Ovary (tissue), 3 donors: ENCODE measurements at regions not wholly inside any gene's neighbourhood (a gene's known extent, or its start where the extent isn't known, plus 50 kb on each side); places are given as distances from the start of the nearest gene placed in this dataset.

Source experiments
- CTCF ChIP-seq, 3 donors: fragments of 450-650 bp in 2 of 3; fragments of 200-600 bp in 1 of 3; IDR thresholded peaks; one replicate each; pipeline versions ENCODE4 v1.5.1 to v1.8.0; 2016 to 2022; ENCODE audit warnings: antibody characterized with exemption in 3 of 3, mild to moderate bottlenecking in 1 of 3
- EP300 ChIP-seq: sonication (generic); formaldehyde crosslinking; IDR thresholded peaks from one replicate; pipeline ENCODE4 v1.6.1; 2017; ENCODE audit warnings: antibody characterized with exemption
- POLR2A ChIP-seq: fragments of 450-650 bp; IDR thresholded peaks from one replicate; pipeline ENCODE4 v1.6.1; 2017; ENCODE audit warnings: antibody characterized with exemption, mild to moderate bottlenecking, moderate library complexity
- donor health status: DM: no; HTN: no; CAD: no.

DNA sequence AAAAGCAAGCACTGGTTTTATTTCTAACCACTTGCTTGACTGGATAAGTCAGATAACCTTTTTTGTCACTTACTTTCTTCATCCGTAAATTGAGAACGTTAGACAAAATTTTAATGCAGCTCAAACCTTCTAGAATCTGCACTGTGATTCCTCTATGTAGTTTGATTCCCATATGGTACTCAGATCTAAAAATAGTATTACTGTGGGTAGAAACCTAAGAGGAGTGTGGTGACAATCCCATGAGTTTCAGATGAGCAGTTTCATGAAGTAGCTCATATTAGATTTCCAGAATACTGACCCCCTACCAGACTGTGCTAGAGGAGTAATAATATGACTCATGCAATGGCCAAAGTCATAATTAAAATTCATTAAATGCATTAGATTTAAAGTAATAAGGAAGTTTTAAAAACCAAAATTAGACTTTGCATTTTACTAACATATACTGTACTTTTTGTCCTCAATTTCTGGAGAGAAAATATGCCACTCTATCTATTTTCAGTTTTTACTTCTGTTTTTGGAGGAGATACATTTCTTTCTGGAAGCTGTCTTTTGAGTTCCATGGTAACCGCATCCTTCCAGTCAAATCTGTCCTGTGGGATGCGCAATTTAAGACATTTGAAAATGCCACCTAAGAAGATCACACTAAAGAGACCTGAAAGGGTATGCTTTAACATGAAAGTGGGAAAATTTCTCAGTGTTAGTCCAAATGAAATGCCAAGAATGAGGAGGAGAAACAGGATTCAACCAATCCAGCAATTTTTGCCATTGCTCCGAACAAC lies 64.1 kb upstream of the GPM6A start:
- TF ChIP-seq CTCF (IDR thresholded peaks at IDR 0.05) (no peak), EP300 (no peak), POLR2A (no peak)
